Hepatocyte (in vitro differentiated cells): ENCODE measurements at regions not wholly inside any gene's neighbourhood (a gene's known extent, or its start where the extent isn't known, plus 50 kb on each side); places are given as distances from the start of the nearest gene placed in this dataset. TPM values are rescaled to one million over a fixed set of nuclear protein-coding genes. Genes with fewer than 3 reads are reported as not detected.

ENCODE experiments used
- DNase-seq: peaks from one replicate; pipeline ENCODE4 v3.0.0-alpha.2; 2016; ENCODE audit warnings: low spot score
- H2AFZ ChIP-seq: fragments of 200-600 bp; sonication (generic); 2 replicates; pipeline ENCODE4 v1.6.0; 2016; ENCODE audit warnings: antibody characterized with exemption, mild to moderate bottlenecking
- H3K27ac ChIP-seq: fragments of 200-600 bp; sonication (generic); 2 replicates; pipeline ENCODE4 v1.5.1; 2016; ENCODE audit warnings: mild to moderate bottlenecking
- H3K27me3 ChIP-seq: fragments of 200-600 bp; sonication (generic); 2 replicates; pipeline ENCODE4 v1.6.1; 2016
- H3K36me3 ChIP-seq: fragments of 200-600 bp; sonication (generic); replicated peaks from 2 replicates; pipeline ENCODE4 v1.5.1; 2016; ENCODE audit warnings: low read depth; ENCODE audit not compliant: insufficient read depth
- H3K4me1 ChIP-seq: fragments of 200-600 bp; sonication (generic); 2 replicates; pipeline ENCODE4 v1.5.1; 2016; ENCODE audit warnings: mild to moderate bottlenecking, moderate library complexity; ENCODE audit not compliant: insufficient read depth
- H3K4me2 ChIP-seq: fragments of 200-600 bp; sonication (generic); 2 replicates; pipeline ENCODE4 v1.6.0; 2016
- H3K4me3 ChIP-seq: fragments of 200-600 bp; sonication (generic); 2 replicates; pipeline ENCODE4 v1.5.1; 2016; ENCODE audit warnings: mild to moderate bottlenecking
- H3K79me2 ChIP-seq: fragments of 200-600 bp; sonication (generic); 2 replicates; pipeline ENCODE4 v1.6.0; 2017; ENCODE audit warnings: mild to moderate bottlenecking
- H3K9me2 ChIP-seq: fragments of 200-600 bp; sonication (generic); replicated peaks from 2 replicates; pipeline ENCODE4 v1.6.0; 2017; ENCODE audit warnings: mild to moderate bottlenecking; ENCODE audit not compliant: insufficient read depth
- H3K9me3 ChIP-seq: fragments of 200-600 bp; sonication (generic); 2 replicates; pipeline ENCODE4 v1.5.1; 2016; ENCODE audit warnings: low read depth, mild to moderate bottlenecking
- H4K20me1 ChIP-seq: fragments of 200-600 bp; sonication (generic); 2 replicates; pipeline ENCODE4 v1.6.0; 2016; ENCODE audit warnings: mild to moderate bottlenecking; ENCODE audit not compliant: insufficient read depth, poor library complexity, severe bottlenecking
- EZH2 ChIP-seq: fragments of 200-600 bp; sonication (generic); IDR thresholded peaks from 2 replicates; pipeline ENCODE4 v1.6.1; 2016; ENCODE audit warnings: antibody characterized with exemption, mild to moderate bottlenecking, borderline replicate concordance
- EZH2phosphoT487 ChIP-seq: fragments of 200-600 bp; sonication (generic); IDR thresholded peaks from one replicate; pipeline ENCODE4 v1.6.1; 2018; ENCODE audit warnings: antibody characterized with exemption, mild to moderate bottlenecking, low read depth, moderate library complexity; ENCODE audit not compliant: unreplicated experiment, severe bottlenecking
- WGBS: methylation state at CpG from one replicate; pipeline ENCODE4 v1.1.6; 2016; ENCODE audit warnings: low lambda C conversion rate; ENCODE audit errors: missing lambda C conversion rate; 5-methylcytosine and 5-hydroxymethylcytosine counted together
- small RNA-seq: library from RNA; depleted of rRNA; stranded (forward); fragments of <200 nt; gene quantifications from one replicate; pipeline ENCODE3, GENCODE V24; 2014
- TF ChIP-seq, protein P1 (sequence below): fragments of 200-600 bp; sonication (generic); IDR thresholded peaks from 2 replicates; pipeline ENCODE4 v1.5.1; 2016; ENCODE audit warnings: antibody characterized with exemption, mild to moderate bottlenecking; ENCODE audit not compliant: poor library complexity

DNA sequence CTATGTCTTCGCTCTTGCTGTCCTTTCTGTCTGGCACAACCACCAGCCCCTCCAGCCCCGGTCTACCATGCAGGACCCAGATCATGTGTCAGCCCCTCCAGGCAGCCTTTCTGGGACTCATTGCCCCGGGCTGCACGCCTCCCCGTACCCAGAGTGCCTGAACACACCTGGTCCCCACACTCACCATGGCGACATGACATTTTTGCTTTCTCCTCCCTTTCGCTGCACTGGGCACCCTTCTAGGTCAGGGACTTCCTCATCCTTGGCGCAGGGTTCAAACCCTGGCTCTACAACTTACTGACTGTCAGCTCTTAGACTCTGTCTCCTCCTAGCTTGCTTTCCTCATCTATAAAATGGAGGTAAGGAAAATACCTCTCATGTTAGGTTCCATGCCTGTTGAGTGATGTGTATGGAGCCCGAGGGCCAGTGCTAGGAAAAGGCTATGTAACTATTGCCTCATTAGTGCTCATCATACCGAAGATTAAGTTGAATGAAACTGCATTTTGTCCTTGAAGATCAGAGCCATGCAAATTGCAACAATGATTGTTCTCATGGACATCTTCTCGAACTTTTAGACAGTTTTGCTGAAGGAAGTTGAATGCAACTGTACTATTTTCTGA lies 49.7 kb upstream of the TIAM2 start:
- TF ChIP-seq, protein P1, sequence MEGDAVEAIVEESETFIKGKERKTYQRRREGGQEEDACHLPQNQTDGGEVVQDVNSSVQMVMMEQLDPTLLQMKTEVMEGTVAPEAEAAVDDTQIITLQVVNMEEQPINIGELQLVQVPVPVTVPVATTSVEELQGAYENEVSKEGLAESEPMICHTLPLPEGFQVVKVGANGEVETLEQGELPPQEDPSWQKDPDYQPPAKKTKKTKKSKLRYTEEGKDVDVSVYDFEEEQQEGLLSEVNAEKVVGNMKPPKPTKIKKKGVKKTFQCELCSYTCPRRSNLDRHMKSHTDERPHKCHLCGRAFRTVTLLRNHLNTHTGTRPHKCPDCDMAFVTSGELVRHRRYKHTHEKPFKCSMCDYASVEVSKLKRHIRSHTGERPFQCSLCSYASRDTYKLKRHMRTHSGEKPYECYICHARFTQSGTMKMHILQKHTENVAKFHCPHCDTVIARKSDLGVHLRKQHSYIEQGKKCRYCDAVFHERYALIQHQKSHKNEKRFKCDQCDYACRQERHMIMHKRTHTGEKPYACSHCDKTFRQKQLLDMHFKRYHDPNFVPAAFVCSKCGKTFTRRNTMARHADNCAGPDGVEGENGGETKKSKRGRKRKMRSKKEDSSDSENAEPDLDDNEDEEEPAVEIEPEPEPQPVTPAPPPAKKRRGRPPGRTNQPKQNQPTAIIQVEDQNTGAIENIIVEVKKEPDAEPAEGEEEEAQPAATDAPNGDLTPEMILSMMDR = no peak
- TF ChIP-seq EZH2phosphoT487 (no peak), EZH2 (no peak)
- H3K79me2 ChIP-seq = no peaks in the 10 kb centered on the region
- H3K9me3 ChIP-seq = no peaks in the 10 kb centered on the region
- no peaks in the 10 kb centered on the region for H3K27me3 ChIP-seq
- H2AFZ ChIP-seq = no peak overlapping the region
- H3K4me1 ChIP-seq = no peaks in the 10 kb centered on the region
- no peak overlapping the region for H3K4me3 ChIP-seq
- H3K27ac ChIP-seq = no peak overlapping the region
- H4K20me1 ChIP-seq = no peaks in the 10 kb centered on the region
- H3K36me3 ChIP-seq = no peaks in the 10 kb centered on the region
- no peak overlapping the region for H3K4me2 ChIP-seq
- no peaks in the 10 kb centered on the region for H3K9me2 ChIP-seq
- WGBS = 99% methylated on average over 11 of the region's 11 CpGs
- DNase-seq = no peak

Small RNA genes lying in the stretch of these regions (small RNA-seq; reads per million reads assigned to genes)
- gene RF00096 = not detected
